ENCODE measurements at regions not wholly inside any gene's neighbourhood (a gene's known extent, or its start where the extent isn't known, plus 50 kb on each side); places are given as distances from the start of the nearest gene placed in this dataset.

DNA sequence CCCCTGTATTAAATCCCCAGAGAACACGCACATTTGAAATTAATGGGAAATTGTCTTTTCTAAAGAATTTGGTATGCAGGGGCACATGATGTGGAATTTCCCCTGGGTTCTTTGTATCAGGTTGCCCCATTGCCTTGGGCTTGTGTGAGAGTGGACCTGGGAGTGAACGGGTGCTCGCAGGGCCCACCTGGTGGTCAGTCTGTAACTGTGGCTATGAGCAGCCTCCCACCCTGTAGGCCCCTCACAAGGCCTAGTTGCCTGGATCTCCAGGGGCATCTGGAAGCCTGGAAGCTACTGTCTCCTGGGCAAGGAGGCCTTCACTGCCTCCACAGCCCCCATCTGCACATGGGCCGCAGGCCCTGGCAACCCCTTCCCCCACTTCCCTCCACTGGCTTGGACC is 96.7 kb downstream of the SLC25A47 start (continued):
- TF ChIP-seq, protein P1, sequence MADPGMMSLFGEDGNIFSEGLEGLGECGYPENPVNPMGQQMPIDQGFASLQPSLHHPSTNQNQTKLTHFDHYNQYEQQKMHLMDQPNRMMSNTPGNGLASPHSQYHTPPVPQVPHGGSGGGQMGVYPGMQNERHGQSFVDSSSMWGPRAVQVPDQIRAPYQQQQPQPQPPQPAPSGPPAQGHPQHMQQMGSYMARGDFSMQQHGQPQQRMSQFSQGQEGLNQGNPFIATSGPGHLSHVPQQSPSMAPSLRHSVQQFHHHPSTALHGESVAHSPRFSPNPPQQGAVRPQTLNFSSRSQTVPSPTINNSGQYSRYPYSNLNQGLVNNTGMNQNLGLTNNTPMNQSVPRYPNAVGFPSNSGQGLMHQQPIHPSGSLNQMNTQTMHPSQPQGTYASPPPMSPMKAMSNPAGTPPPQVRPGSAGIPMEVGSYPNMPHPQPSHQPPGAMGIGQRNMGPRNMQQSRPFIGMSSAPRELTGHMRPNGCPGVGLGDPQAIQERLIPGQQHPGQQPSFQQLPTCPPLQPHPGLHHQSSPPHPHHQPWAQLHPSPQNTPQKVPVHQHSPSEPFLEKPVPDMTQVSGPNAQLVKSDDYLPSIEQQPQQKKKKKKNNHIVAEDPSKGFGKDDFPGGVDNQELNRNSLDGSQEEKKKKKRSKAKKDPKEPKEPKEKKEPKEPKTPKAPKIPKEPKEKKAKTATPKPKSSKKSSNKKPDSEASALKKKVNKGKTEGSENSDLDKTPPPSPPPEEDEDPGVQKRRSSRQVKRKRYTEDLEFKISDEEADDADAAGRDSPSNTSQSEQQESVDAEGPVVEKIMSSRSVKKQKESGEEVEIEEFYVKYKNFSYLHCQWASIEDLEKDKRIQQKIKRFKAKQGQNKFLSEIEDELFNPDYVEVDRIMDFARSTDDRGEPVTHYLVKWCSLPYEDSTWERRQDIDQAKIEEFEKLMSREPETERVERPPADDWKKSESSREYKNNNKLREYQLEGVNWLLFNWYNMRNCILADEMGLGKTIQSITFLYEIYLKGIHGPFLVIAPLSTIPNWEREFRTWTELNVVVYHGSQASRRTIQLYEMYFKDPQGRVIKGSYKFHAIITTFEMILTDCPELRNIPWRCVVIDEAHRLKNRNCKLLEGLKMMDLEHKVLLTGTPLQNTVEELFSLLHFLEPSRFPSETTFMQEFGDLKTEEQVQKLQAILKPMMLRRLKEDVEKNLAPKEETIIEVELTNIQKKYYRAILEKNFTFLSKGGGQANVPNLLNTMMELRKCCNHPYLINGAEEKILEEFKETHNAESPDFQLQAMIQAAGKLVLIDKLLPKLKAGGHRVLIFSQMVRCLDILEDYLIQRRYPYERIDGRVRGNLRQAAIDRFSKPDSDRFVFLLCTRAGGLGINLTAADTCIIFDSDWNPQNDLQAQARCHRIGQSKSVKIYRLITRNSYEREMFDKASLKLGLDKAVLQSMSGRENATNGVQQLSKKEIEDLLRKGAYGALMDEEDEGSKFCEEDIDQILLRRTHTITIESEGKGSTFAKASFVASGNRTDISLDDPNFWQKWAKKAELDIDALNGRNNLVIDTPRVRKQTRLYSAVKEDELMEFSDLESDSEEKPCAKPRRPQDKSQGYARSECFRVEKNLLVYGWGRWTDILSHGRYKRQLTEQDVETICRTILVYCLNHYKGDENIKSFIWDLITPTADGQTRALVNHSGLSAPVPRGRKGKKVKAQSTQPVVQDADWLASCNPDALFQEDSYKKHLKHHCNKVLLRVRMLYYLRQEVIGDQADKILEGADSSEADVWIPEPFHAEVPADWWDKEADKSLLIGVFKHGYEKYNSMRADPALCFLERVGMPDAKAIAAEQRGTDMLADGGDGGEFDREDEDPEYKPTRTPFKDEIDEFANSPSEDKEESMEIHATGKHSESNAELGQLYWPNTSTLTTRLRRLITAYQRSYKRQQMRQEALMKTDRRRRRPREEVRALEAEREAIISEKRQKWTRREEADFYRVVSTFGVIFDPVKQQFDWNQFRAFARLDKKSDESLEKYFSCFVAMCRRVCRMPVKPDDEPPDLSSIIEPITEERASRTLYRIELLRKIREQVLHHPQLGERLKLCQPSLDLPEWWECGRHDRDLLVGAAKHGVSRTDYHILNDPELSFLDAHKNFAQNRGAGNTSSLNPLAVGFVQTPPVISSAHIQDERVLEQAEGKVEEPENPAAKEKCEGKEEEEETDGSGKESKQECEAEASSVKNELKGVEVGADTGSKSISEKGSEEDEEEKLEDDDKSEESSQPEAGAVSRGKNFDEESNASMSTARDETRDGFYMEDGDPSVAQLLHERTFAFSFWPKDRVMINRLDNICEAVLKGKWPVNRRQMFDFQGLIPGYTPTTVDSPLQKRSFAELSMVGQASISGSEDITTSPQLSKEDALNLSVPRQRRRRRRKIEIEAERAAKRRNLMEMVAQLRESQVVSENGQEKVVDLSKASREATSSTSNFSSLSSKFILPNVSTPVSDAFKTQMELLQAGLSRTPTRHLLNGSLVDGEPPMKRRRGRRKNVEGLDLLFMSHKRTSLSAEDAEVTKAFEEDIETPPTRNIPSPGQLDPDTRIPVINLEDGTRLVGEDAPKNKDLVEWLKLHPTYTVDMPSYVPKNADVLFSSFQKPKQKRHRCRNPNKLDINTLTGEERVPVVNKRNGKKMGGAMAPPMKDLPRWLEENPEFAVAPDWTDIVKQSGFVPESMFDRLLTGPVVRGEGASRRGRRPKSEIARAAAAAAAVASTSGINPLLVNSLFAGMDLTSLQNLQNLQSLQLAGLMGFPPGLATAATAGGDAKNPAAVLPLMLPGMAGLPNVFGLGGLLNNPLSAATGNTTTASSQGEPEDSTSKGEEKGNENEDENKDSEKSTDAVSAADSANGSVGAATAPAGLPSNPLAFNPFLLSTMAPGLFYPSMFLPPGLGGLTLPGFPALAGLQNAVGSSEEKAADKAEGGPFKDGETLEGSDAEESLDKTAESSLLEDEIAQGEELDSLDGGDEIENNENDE (IDR thresholded peaks at IDR 0.05; ENCODE audit: insufficient replicate concordance, low read length) = no peak
- TF ChIP-seq, protein P2, sequence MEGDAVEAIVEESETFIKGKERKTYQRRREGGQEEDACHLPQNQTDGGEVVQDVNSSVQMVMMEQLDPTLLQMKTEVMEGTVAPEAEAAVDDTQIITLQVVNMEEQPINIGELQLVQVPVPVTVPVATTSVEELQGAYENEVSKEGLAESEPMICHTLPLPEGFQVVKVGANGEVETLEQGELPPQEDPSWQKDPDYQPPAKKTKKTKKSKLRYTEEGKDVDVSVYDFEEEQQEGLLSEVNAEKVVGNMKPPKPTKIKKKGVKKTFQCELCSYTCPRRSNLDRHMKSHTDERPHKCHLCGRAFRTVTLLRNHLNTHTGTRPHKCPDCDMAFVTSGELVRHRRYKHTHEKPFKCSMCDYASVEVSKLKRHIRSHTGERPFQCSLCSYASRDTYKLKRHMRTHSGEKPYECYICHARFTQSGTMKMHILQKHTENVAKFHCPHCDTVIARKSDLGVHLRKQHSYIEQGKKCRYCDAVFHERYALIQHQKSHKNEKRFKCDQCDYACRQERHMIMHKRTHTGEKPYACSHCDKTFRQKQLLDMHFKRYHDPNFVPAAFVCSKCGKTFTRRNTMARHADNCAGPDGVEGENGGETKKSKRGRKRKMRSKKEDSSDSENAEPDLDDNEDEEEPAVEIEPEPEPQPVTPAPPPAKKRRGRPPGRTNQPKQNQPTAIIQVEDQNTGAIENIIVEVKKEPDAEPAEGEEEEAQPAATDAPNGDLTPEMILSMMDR (IDR thresholded peaks at IDR 0.05; ENCODE audit: control extremely low read depth in 1 of 3, insufficient read depth in 1 of 3, low read depth in 1 of 3, low read length in 3 of 3) = peak; percentile 58 to 68 (median 59)
- TF ChIP-seq CHD2 (IDR thresholded peaks at IDR 0.05; ENCODE audit: low read length) (no peak), RAD21 (IDR thresholded peaks at IDR 0.05 in 1 of 2, conservative IDR thresholded peaks at IDR 0.05 in 1 of 2; ENCODE audit: low read depth in 2 of 2, low read length in 2 of 2) (peak; percentile 18 to 45; a peak in 3 of 4 replicates), POLR2AphosphoS5 (IDR thresholded peaks at IDR 0.05; ENCODE audit: low read depth, low read length) (no peak)

Measured in H1 (cell line).